HG02763 (cell line): ENCODE measurements at regions not wholly inside any gene's neighbourhood (a gene's known extent, or its start where the extent isn't known, plus 50 kb on each side); places are given as distances from the start of the nearest gene placed in this dataset.
"Not testable (repeated sequence)": the region's sequence is repeated elsewhere in the genome, so short reads cannot be mapped to it uniquely, and the experiment has no call there.

Source experiments
- ATAC-seq: cut with Tn5 transposase; IDR thresholded peaks from one replicate; pipeline ENCODE4 v1.9.1; 2021; ENCODE audit warnings: mild to moderate bottlenecking, moderate library complexity; ENCODE audit not compliant: unreplicated experiment

- peak; percentile 47 for ATAC-seq
These were observed 68.1 kb upstream of the CEP85L start for GRCh38 chr6:118719351-118720124.

DNA sequence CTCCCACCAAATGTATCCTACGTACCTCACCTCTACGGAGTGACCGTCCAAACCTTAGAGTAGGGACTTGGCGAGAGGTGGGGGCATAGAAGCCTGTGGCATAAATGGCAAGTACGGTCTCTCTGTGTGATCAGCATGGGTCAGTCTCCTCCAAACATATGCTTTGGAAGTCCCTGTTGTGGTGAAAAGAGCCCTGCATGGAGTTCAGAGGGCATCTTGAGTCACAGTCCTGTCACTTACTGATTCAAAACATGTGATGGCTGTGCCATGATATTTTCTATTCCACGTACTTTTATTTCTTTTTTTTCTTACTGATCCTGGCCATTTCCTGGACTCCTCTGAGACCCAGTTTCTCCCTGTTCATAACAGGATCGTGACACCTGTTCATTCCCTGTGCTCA, 67.5 kb upstream of the CEP85L start:
- ATAC-seq: no peak

DNA sequence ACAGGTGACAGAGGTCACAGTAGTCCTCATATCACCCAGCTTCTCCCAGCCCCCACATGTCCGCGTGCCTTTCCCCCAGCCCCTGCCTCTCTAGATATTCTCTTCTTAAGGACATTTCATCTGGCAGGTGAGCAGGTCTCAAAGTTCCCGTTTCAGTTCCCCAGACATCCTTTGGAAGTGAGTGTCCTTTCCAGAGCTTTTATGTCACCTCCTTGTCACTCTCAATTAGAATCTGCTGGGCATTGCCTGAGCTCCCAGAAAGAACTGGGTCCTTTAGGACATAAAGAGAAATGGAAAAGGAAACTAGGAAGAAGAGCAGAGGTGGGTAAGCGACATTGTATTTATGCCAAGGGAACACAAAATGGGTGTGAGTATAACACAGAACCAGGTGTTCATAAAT, 66.9 kb upstream of the CEP85L start:
- ATAC-seq: no peak

DNA sequence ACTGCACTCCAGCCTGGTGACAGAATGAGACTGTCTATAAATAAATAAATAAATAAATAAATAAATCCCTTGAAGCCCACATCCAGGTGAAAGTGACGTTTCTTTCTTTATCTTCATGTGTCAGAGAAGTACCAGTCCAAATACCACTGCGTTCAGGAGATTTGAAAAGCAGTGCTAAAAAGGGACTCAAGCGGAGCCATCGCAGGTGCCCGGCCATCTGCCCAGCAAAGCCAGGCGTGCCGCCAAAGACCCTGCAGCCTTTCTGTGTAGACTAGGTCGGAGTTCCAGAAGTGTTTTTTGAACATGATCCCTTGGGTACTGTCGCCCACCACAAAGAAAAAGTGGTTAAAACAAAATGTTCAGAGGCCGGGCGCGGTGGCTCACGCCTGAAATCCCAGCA, 65.7 kb upstream of the CEP85L start:
- no peak for ATAC-seq

GRCh38 chr6:118715907-118716306, 64.5 kb upstream of the CEP85L start:
- ATAC-seq: not testable (repeated sequence)

DNA sequence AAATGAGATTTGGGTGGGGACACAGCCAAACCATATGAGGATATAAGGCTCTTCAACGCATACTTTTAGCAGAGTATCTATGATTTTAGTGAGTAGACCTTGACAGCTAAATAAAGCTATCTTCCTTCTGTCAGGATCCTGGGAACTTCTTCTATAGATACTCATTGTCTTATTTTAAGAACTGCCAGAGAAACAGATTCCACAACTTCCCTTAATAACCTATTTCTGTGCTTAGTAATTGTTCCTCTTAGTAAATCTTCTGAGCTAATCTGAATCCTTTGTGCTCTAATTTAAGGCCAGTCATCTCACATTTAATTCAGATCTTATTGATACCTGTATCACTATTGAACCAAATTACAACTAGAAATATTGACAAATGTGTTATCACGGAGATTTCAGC, 64.0 kb upstream of the CEP85L start:
- ATAC-seq: no peak

DNA sequence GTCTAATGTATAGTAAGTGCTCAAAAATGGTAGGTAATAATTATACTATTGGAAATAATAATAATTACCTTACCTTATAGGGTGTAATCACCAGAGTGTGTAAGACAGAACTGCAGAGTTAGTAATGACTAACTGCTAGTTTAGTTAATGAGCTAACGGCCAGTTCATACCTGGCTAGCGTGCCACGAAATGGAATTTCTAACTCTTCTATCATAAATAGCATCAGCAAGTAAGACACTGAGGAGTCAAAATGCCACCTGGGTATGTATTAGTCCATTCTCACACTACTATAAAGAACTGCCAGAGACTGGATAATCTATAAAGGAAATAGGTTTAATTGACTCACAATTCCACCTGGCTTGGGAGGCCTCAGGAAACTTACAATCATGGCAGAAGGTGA, 63.4 kb upstream of the CEP85L start:
- ATAC-seq: no peak

DNA sequence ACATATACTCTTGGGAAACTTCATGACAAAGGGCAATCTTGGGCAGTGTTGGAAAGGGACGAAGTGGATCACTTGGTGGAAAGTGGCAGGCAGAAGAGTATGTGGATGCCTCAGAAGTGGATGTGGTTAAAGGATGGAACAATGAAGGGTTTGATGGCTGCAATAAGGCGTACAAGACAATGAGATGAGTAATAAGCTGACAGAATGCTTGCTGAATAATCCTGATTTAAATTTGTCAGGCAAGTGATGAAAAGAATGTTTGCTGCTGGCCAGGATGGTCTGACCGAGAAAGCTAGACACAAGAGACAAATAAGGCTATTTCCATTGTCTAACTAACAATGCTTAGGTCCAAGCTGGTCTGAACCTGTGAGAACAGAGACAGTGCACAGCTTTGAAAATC, 61.6 kb upstream of the CEP85L start:
- ATAC-seq: no peak

GRCh38 chr6:118710616-118711015, 59.2 kb upstream of the CEP85L start:
- ATAC-seq: no peak

- peak; percentile 95 for ATAC-seq
These were observed 58.5 kb upstream of the CEP85L start for GRCh38 chr6:118709859-118710350.

DNA sequence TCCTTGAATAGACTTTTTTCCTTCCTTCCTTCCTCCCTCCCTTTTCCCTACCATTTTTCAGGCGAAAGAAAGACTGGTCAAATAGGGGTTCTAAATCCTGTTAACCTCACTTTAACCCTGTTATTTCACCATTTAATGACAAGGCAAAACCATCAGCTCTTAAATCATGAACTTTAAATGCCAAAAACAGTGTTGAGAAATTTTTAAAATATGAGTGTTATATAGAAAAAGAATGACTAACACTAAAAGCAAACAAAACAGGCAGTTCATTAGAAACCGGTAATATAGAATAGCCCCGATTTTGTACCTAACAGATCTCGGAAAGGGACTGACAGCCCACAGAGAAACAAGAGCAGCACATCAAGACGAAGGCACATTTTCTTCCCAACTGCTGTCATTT, 57.4 kb upstream of the CEP85L start:
- no peak for ATAC-seq

GRCh38 chr6:118708055-118708454, 56.7 kb upstream of the CEP85L start:
- no peak for ATAC-seq

DNA sequence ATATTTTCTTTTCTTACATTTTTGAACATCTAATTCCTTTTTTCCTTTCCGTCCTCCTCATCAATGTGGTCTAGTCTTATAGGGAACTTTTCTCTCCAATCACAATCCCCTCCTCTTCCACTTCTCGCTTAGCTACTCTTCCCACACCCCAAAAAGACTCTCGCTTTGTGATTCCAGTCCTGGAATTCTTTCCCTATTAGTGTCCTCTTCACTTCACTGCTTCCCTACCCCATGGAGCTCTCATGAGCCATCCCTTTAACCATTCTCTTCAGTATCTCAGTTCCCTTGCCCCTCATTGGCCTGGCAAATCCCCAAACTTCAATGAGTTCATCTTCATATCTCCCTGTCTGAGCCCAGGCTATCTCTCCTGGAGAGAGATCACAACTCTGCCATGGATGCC, 55.3 kb upstream of the CEP85L start:
- no peak for ATAC-seq

- ATAC-seq: peak; percentile 31
These were observed 54.4 kb upstream of the CEP85L start for GRCh38 chr6:118705544-118706491.

DNA sequence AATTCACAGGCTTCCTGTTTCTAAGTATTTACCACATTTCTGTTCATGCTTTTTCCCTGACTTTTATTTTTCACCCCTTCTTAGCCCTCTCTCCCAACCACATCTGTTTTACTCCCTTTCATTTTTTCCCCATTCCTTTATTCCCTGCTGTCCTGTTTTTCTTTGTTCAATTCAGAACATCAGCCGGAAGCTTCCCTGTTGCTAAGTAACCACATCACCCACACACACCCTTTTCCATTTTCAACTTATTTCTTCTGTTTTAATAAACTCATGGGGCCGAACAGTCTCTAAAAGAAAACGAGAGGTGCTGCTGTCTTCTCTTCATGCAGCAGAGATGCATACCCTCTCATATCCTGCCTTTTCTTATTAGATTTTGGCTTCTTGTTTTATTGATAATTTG, 53.5 kb upstream of the CEP85L start:
- no peak for ATAC-seq

DNA sequence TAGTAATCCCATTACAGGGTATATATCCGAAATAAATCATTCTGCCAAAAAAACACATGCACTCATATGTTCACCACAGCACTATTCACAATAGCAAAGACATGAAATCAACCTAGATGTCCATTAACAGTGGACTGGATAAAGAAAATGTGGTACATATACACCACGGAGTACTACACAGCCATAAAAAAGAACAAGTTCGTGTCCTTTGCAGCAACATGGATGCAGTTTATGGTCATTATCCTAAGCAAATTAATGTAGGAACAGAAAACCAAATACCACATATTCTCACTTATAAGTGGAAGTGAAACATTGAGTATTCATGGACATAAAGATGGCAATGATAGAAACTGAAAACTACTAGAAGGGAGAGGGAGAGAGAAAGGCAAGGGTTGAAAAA, 49.9 kb upstream of the CEP85L start:
- not testable (repeated sequence) for ATAC-seq
